WTC11 (cell line): ENCODE measurements at regions not wholly inside any gene's neighbourhood (a gene's known extent, or its start where the extent isn't known, plus 50 kb on each side); places are given as distances from the start of the nearest gene placed in this dataset.

Experiments
- ATAC-seq: fragments of 200-7000 bp; cut with Tn5 transposase; 2 replicates; pipeline ENCODE4 v1.10.0; 2021; ENCODE audit warnings: mild to moderate bottlenecking, moderate library complexity
- CTCF ChIA-PET: fragments of 300-600 bp; sonication (Branson Sonifier 250); formaldehyde crosslinking; loops from one replicate; lab custom pipeline; 2021; ENCODE audit warnings: antibody characterized with exemption; lab: Charles Lee
- POLR2A ChIA-PET: fragments of 350-600 bp; sonication (Branson Sonifier 250); formaldehyde crosslinking; loops from one replicate; lab custom pipeline; 2021; ENCODE audit warnings: antibody characterized with exemption; lab: Charles Lee
- DNase-seq: peaks from one replicate; pipeline ENCODE4 v3.0.0; 2021; ENCODE audit warnings: low spot score
- H3K27ac Mint-ChIP-seq: 2 replicates; pipeline ENCODE4 v1.8.0; 2021; ENCODE audit warnings: mixed read lengths
- H3K27me3 Mint-ChIP-seq: 2 replicates; pipeline ENCODE4 v1.8.0; 2021; ENCODE audit warnings: low read depth, mild to moderate bottlenecking, moderate library complexity, mixed read lengths
- H3K36me3 Mint-ChIP-seq: 2 replicates; pipeline ENCODE4 v1.8.0; 2021; ENCODE audit warnings: mixed read lengths
- H3K4me1 Mint-ChIP-seq: 2 replicates; pipeline ENCODE4 v1.8.0; 2022; ENCODE audit warnings: mixed read lengths
- H3K4me3 Mint-ChIP-seq: 2 replicates; pipeline ENCODE4 v1.8.0; 2021; ENCODE audit warnings: mild to moderate bottlenecking, moderate library complexity, mixed read lengths
- H3K9me3 Mint-ChIP-seq: 2 replicates; pipeline ENCODE4 v1.8.0; 2021; ENCODE audit warnings: mixed read lengths
- AR ChIP-seq: fragments of 250-450 bp; sonication (Bioruptor Pico); IDR thresholded peaks from 2 replicates; pipeline ENCODE4 v1.9.0; 2021; ENCODE audit warnings: mild to moderate bottlenecking
- ATF2 ChIP-seq: sonication (generic); formaldehyde crosslinking; IDR thresholded peaks from 2 replicates; pipeline ENCODE4 v1.8.1; 2022; ENCODE audit warnings: low read depth, missing genetic modification reagents, borderline replicate concordance
- CTCF ChIP-seq: fragments of 200-600 bp; IDR thresholded peaks from 2 replicates; pipeline ENCODE4 v1.8.0; 2022; ENCODE audit warnings: antibody characterized with exemption
- E2F1 ChIP-seq: sonication (generic); formaldehyde crosslinking; IDR thresholded peaks from 2 replicates; pipeline ENCODE4 v1.8.0; 2022; ENCODE audit warnings: mild to moderate bottlenecking, missing genetic modification reagents
- EMX1 ChIP-seq: fragments of 250-450 bp; sonication (Bioruptor Pico); IDR thresholded peaks from 2 replicates; pipeline ENCODE4 v1.8.0; 2021; ENCODE audit warnings: mild to moderate bottlenecking
- ESRRA ChIP-seq: sonication (generic); formaldehyde crosslinking; IDR thresholded peaks from 2 replicates; pipeline ENCODE4 v1.8.1; 2022; ENCODE audit warnings: mild to moderate bottlenecking, missing genetic modification reagents, borderline replicate concordance
- PRRX2 ChIP-seq: fragments of 250-450 bp; sonication (Bioruptor Pico); IDR thresholded peaks from 2 replicates; pipeline ENCODE4 v1.8.0; 2021; ENCODE audit warnings: mild to moderate bottlenecking
- SMAD4 ChIP-seq: sonication (generic); formaldehyde crosslinking; IDR thresholded peaks from 2 replicates; pipeline ENCODE4 v1.8.0; 2022; ENCODE audit warnings: mild to moderate bottlenecking, missing genetic modification reagents
- SOX15 ChIP-seq: fragments of 250-450 bp; sonication (Bioruptor Pico); IDR thresholded peaks from 2 replicates; pipeline ENCODE4 v1.9.0; 2021; ENCODE audit warnings: mild to moderate bottlenecking
- TCF7 ChIP-seq: sonication (generic); formaldehyde crosslinking; IDR thresholded peaks from 2 replicates; pipeline ENCODE4 v1.8.0; 2022; ENCODE audit warnings: mild to moderate bottlenecking, low read depth, missing genetic modification reagents, moderate library complexity
- ZBTB21 ChIP-seq: sonication (generic); formaldehyde crosslinking; IDR thresholded peaks from 2 replicates; pipeline ENCODE4 v1.8.1; 2023; ENCODE audit warnings: mild to moderate bottlenecking, missing genetic modification reagents, borderline replicate concordance
- ZNF121 ChIP-seq: sonication (generic); formaldehyde crosslinking; IDR thresholded peaks from 2 replicates; pipeline ENCODE4 v1.8.0; 2023; ENCODE audit warnings: missing genetic modification reagents
- ZNF219 ChIP-seq: sonication (generic); formaldehyde crosslinking; IDR thresholded peaks from 2 replicates; pipeline ENCODE4 v1.8.0; 2023; ENCODE audit warnings: missing genetic modification reagents, mild to moderate bottlenecking, borderline replicate concordance
- ZNF281 ChIP-seq: sonication (generic); formaldehyde crosslinking; IDR thresholded peaks from 2 replicates; pipeline ENCODE4 v1.8.0; 2023; ENCODE audit warnings: mild to moderate bottlenecking, missing genetic modification reagents
- ZNF396 ChIP-seq: fragments of 250-450 bp; sonication (Bioruptor Pico); IDR thresholded peaks from 2 replicates; pipeline ENCODE4 v1.8.0; 2021; ENCODE audit warnings: mild to moderate bottlenecking, moderate library complexity, borderline replicate concordance
- ZNF425 ChIP-seq: fragments of 250-450 bp; sonication (Bioruptor Pico); conservative IDR thresholded peaks from 2 replicates; pipeline ENCODE4 v1.9.0; 2021; ENCODE audit warnings: mild to moderate bottlenecking
- ZSCAN18 ChIP-seq: fragments of 250-450 bp; sonication (Bioruptor Pico); IDR thresholded peaks from 2 replicates; pipeline ENCODE4 v2.1.2; 2022; ENCODE audit warnings: mild to moderate bottlenecking, moderate library complexity

DNA sequence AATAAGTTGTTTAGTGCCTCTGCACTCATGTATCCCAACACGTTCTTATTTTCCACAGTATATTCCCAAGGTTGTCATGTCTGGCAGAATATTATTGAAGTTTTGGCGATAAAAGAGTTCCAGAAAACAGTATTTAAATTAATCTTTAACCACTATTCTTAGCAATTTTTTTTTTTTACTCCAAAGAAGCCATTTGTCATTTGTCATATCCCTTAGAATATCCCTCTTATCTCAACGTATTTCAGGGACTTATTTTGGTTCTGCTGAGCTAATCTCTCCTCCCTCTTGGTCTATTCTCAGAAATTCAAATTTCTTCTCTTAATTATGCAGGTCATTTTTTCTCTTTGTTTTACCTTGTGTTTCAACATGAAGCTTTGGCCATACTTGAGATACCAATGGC, 643.4 kb downstream of the ANKRD7 start:
- no peaks in the 10 kb centered on the region for H3K9me3 Mint-ChIP-seq
- H3K4me1 Mint-ChIP-seq = peaks cover 48% of the 10 kb centered on the region
- POLR2A ChIA-PET = no interaction called here

More for the DNA sequence above, 643.4 kb downstream of the ANKRD7 start:
- DNase-seq = no peak
- TF ChIP-seq CTCF (no peak), AR (CRISPR knock-in tag) (no peak), ZNF281 (no peak), ZNF396 (no peak), ESRRA (no peak), PRRX2 (no peak), E2F1 (CRISPR knock-in tag) (no peak), ZBTB21 (CRISPR knock-in tag) (no peak), ZSCAN18 (no peak), ZNF219 (CRISPR knock-in tag) (no peak), ZNF425 (CRISPR knock-in tag) (no peak), TCF7 (CRISPR knock-in tag) (no peak), ATF2 (no peak), ZNF121 (no peak), SOX15 (no peak), EMX1 (no peak), SMAD4 (no peak)
- CTCF ChIA-PET = no interaction called here
- ATAC-seq = no peak
- Mint-ChIP-seq H3K36me3 (no peaks in the 10 kb centered on the region), H3K27ac (no peak overlapping the region), H3K27me3 (no peaks in the 10 kb centered on the region), H3K4me3 (no peak overlapping the region)
